Pancreas (tissue), 10 donors: ENCODE measurements at regions not wholly inside any gene's neighbourhood (a gene's known extent, or its start where the extent isn't known, plus 50 kb on each side); places are given as distances from the start of the nearest gene placed in this dataset.

Experiments
- ATAC-seq, 4 donors: fragments of 200-7000 bp; cut with Tn5 transposase; one replicate each; pipeline versions ENCODE4 v1.8.0 to v1.9.1; 2020; ENCODE audit warnings: mild to moderate bottlenecking in 4 of 4, moderate library complexity in 4 of 4
- DNase-seq, 6 donors: peaks; one replicate each; pipeline ENCODE4 v3.0.0-alpha.2; 2020
- FAIRE-seq: peaks from 2 replicates; lab custom pipeline; 2012; peaks lifted over from hg19 to GRCh38; lab: Jason Lieb, UNC
- H3K27ac ChIP-seq, 4 donors: fragments of 200-600 bp; sonication (generic); 1 replicate in 3 of 4; 2 replicates in 1 of 4; pipeline versions ENCODE4 v1.5.0 to v1.8.0; 2020
- H3K27me3 ChIP-seq, 4 donors: fragments of 200-600 bp; one replicate each; pipeline ENCODE4 v1.8.0; 2021
- H3K36me3 ChIP-seq, 3 donors: fragments of 200-600 bp; sonication (generic) in 1 of 3; one replicate each; pipeline versions ENCODE4 v1.5.0 to v1.8.0; 2020 to 2021
- H3K4me1 ChIP-seq, 3 donors: fragments of 200-600 bp; one replicate each; pipeline ENCODE4 v1.8.0; 2021
- H3K4me3 ChIP-seq, 4 donors: fragments of 200-600 bp; sonication (generic) in 2 of 4; one replicate each; pipeline versions ENCODE4 v1.5.0 to v1.8.0; 2020 to 2021
- H3K9me3 ChIP-seq, 4 donors: fragments of 200-600 bp; one replicate each; pipeline ENCODE4 v1.8.0; 2021
- WGBS, 2 donors: extraction: QIAGEN DNeasy Blood & Tissue Kit; methylation state at CpG; one replicate each; pipeline ENCODE4 v1.1.7; 2013; 5-methylcytosine and 5-hydroxymethylcytosine counted together
- intact Hi-C, 3 donors: fragments of 100-400 bp; cut with DNase I; formaldehyde crosslinking; loops; one replicate each; pipeline versions ENCODE4 v1.11.1 to v1.14.2; 2022
- TF ChIP-seq, protein P1 (sequence below), 4 donors: fragments of 200-600 bp; sonication (generic) in 3 of 4; IDR thresholded peaks; one replicate each; pipeline versions ENCODE4 v1.5.0 to v1.8.0; 2021; ENCODE audit warnings: antibody characterized with exemption in 4 of 4
- donor health status: healthy with polysubstance abuse.
- donor health status: DM: no; HTN: no; CAD: no; lungs with moderate emphysema.
- donor health status: DM: no; HTN: no; CAD: no.
- donor health status: control.
- donor health status: control.
- donor health status: Bipolar disorder and iron deficiency.
- donor health status: DM: yes; HTN: yes; CAD: no.
- donor health status: DM: no; HTN: no; CAD: no.
- donor health status: DM: no; HTN: no; CAD: no.
- donor health status: DM: yes; HTN: yes; CAD: no.

DNA sequence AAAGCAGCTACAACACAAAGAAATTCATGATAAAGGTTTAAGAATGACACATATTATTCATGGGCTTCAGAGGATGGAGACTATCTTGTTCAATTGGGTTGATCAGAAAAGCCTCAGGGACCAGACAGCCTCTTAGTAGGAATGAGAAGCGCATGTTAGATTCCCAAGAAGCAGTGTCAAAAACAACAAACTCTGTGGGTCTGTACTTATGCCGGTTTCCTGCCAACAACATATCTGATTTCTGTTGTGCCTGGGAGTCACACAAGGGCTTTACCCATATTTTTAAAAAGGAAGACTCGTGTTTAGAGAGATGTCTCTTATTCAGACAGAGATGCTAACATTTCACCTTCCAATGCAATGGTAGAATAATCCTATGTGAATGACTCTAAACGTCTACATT lies 2180.6 kb upstream of the CELF4 start:
- no peak for DNase-seq
- TF ChIP-seq, protein P1, sequence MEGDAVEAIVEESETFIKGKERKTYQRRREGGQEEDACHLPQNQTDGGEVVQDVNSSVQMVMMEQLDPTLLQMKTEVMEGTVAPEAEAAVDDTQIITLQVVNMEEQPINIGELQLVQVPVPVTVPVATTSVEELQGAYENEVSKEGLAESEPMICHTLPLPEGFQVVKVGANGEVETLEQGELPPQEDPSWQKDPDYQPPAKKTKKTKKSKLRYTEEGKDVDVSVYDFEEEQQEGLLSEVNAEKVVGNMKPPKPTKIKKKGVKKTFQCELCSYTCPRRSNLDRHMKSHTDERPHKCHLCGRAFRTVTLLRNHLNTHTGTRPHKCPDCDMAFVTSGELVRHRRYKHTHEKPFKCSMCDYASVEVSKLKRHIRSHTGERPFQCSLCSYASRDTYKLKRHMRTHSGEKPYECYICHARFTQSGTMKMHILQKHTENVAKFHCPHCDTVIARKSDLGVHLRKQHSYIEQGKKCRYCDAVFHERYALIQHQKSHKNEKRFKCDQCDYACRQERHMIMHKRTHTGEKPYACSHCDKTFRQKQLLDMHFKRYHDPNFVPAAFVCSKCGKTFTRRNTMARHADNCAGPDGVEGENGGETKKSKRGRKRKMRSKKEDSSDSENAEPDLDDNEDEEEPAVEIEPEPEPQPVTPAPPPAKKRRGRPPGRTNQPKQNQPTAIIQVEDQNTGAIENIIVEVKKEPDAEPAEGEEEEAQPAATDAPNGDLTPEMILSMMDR (IDR thresholded peaks at IDR 0.05): no peak
- intact Hi-C loops: no loop called here
- Histone ChIP-seq H3K27ac (no peak overlapping the region), H3K4me1 (no peaks in the 10 kb centered on the region), H3K4me3 (no peak overlapping the region), H3K9me3 (no peaks in the 10 kb centered on the region), H3K36me3 (no peaks in the 10 kb centered on the region), H3K27me3 (no peaks in the 10 kb centered on the region)
- WGBS, 2 donors: 75 to 87% methylated on average over 4 of the region's 4 CpGs
- no peak for FAIRE-seq
- ATAC-seq: no peak

DNA sequence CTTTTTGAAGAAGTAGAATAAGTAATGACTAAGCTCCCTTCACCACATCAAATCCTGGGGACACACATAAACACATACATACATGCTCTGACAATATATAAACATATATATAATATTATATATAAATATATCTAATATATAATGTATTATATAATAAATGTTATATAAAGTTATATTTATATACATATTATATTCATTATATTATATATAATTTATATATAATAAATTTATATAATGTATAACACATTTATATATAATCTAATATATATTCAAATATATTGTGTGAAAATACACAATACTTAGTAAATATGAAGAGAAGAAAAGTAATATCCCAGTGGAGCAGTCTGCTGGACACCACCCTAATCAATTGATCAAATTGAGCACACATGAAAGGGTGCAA lies 2177.9 kb upstream of the CELF4 start:
- Histone ChIP-seq H3K36me3 (no peaks in the 10 kb centered on the region), H3K4me3 (no peak overlapping the region), H3K9me3 (no peaks in the 10 kb centered on the region), H3K27ac (no peak overlapping the region), H3K27me3 (no peaks in the 10 kb centered on the region), H3K4me1 (no peaks in the 10 kb centered on the region)
- ATAC-seq: no peak
- peak; percentile 95 for FAIRE-seq
- DNase-seq: no peak
- intact Hi-C loops: no loop called here
- TF ChIP-seq, protein P1 (IDR thresholded peaks at IDR 0.05): no peak

DNA sequence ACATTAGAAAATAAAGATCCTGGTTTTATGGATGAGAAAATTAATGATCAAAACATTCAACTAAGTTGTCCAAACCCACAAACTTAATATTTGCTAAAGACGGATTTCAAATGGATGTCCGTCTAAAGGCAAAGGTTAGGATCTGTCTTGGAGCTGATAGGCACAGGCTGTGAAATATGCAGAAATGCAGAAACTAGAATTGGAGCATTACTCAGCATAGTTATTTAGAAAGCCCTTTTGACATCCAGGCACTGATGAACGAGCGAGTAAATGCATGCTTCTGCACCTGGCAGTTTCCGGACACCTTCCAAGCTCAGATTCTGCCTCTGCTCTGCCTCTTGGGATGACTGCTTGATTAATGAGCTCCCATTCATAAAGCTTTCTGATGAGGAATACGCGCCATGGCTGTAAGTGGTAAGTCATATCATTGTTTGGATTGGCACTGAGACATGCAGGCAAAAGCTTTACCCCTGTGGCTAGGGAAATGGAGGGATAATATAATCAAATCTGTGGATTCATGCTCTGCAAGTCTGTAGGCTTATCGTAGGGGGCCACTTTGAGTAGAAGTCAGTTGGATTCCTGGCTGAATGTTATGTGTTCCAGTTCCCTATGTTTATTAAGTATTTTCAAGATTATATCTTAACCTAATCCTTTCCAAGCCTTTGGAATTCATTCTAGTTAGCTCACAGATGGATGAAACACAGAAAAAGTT lies 2176.3 kb upstream of the CELF4 start:
- Histone ChIP-seq H3K27ac (no peak overlapping the region), H3K36me3 (no peaks in the 10 kb centered on the region), H3K9me3 (no peaks in the 10 kb centered on the region), H3K4me3 (no peak overlapping the region), H3K4me1 (no peaks in the 10 kb centered on the region), H3K27me3 (no peaks in the 10 kb centered on the region)
- TF ChIP-seq, protein P1 (IDR thresholded peaks at IDR 0.05): no peak
- ATAC-seq (no peak), DNase-seq (no peak), FAIRE-seq (no peak)
- 23 to 29% methylated on average over 8 of the region's 8 CpGs for WGBS, 2 donors
- intact Hi-C loops: no loop called here

DNA sequence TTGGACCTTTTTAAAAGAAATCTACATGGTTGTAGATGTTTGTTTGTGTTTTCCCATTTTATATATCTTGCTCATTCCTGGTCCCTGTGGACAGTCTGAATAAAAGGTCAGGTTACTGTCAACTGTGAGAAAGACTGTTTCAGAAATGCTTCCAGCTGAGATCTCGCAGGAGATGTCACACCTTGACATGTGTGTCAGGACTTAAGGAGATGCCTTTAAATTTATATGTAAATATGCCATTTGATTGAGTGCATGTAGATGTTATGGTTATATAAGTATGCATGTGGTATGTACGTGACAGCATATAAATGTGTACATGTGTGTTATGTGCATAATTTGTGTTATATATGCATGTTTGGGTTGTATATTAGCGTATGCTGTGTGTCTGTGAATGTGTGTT lies 2172.3 kb upstream of the CELF4 start:
- no peak for DNase-seq
- no peaks in the 10 kb centered on the region for H3K9me3 ChIP-seq
- TF ChIP-seq, protein P1 (IDR thresholded peaks at IDR 0.05): no peak
- no peaks in the 10 kb centered on the region for H3K27me3 ChIP-seq
- H3K36me3 ChIP-seq: no peaks in the 10 kb centered on the region
- no peak for ATAC-seq
- WGBS, 2 donors: 87 to 89% methylated on average over 3 of the region's 3 CpGs
- H3K27ac ChIP-seq: no peak overlapping the region
- H3K4me3 ChIP-seq: no peak overlapping the region
- no peak for FAIRE-seq
- no peaks in the 10 kb centered on the region for H3K4me1 ChIP-seq
- intact Hi-C loops: no loop called here

DNA sequence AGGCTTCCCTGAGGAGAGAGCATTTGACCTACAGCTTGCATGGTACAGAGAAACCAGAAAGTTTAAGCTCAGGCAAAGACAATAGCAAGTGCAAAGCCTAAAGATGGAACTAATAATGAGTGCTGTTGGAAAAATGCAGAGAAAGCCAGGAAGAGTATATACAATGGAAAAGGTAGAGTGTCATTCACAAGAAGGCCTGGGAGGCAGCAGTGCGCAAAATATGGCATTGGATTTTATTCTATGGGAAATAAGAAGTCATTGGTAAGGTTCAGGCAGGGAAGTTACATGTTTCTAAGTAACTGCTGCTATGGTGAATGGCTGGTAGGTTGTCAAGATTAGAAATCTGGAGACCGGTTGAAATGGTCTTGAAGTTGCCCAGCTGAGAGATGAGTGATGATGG lies 2167.3 kb upstream of the CELF4 start:
- Histone ChIP-seq H3K36me3 (no peaks in the 10 kb centered on the region), H3K9me3 (no peaks in the 10 kb centered on the region), H3K27me3 (no peaks in the 10 kb centered on the region), H3K4me3 (no peak overlapping the region), H3K4me1 (no peaks in the 10 kb centered on the region), H3K27ac (no peak overlapping the region)
- intact Hi-C loops: no loop called here
- TF ChIP-seq, protein P1 (IDR thresholded peaks at IDR 0.05): no peak
- FAIRE-seq (no peak), ATAC-seq (no peak), DNase-seq (no peak)
- 89 to 94% methylated on average over 2 of the region's 2 CpGs for WGBS, 2 donors
